ENCODE measurements at regions not wholly inside any gene's neighbourhood (a gene's known extent, or its start where the extent isn't known, plus 50 kb on each side); places are given as distances from the start of the nearest gene placed in this dataset.
"Not testable (repeated sequence)": the region's sequence is repeated elsewhere in the genome, so short reads cannot be mapped to it uniquely, and the experiment has no call there.

GRCh38 chr4:126899331-126899801 is 733.4 kb upstream of the INTU start:
- no peak for DNase-seq

GRCh38 chr4:126906466-126906865 is 726.3 kb upstream of the INTU start:
- DNase-seq, result no peak

DNA sequence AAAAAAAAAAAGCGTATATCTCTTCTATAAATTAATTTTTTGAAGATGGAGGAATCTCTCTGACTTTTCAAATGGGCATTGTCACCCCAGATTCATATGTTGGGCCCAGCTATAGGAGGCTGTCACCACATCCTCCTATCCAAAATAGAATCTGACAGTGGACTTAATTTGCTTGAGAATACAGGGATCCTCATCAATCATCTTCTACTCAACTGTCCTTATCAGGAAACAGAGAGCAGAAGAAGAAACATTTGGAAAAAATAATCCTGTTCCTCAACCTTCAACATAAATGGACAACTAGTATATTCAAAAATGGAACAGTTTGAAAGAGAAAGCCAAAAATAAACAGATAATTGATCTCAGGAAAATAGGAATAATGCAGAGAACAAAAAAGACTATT is 725.4 kb upstream of the INTU start:
- DNase-seq, result no peak

- no peak for DNase-seq
Measured at GRCh38 chr4:126916049-126916625, 716.6 kb upstream of the INTU start.

DNA sequence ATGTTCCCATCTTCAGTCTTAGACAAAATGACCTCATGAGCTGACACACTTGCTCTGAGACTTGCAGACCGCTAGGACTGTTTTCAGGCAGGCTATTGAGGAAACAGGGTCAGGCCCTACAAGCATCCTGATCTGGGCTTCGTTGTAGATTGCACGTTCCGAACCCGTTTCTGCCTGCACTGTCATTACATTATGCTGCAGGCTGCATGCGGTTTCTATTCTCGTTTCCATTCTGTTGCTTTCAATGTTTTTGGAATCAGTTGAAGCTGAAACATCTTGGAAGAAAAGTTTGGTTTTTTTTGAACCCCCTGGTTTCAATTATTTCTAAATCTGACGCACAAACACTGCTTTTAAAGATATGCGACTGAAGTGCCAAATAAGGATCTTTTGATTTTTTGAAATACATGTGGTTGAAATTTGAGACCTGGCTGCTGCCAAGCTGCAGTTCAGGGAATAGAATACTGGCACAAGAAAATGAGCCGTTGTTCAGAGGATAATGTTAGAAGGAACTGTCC is 716.1 kb upstream of the INTU start:
- no peak for DNase-seq

DNA sequence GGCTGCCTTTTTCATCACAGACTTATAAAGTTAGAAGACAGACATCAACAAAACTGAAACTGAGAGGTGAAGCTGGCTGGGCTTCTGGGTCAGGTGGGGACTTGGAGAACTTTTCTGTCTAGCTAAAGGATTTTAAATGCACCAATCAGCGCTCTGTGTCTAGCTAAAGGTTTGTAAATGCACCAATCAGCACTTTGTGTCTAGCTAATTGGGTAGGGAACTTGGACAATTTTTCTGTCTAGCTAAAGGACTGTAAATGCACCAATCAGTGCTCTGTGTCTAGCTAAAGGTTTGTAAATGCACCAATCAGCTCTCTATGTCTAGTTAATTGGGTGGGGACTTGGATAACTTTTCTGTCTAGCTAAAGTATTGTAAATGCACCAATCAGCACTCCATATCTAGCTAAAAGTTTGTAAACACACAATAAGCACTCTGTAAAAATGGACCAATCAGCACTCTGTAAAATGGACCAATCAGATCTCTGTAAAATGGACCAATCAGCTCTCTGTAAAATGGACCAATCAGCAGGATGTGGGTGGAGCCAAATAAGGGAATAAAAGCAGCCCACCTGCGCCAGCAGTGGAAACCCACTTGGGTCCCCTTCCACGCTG is 710.3 kb upstream of the INTU start:
- not testable (repeated sequence) for DNase-seq

GRCh38 chr4:126924237-126924636 is 708.5 kb upstream of the INTU start:
- DNase-seq, result no peak

- not testable (repeated sequence) for DNase-seq
Measured at GRCh38 chr4:126930059-126930458, 702.7 kb upstream of the INTU start.

GRCh38 chr4:126935801-126936200 is 697.0 kb upstream of the INTU start:
- DNase-seq, result no peak

- no peak for DNase-seq
Measured at GRCh38 chr4:126937342-126937741, 695.4 kb upstream of the INTU start.

DNA sequence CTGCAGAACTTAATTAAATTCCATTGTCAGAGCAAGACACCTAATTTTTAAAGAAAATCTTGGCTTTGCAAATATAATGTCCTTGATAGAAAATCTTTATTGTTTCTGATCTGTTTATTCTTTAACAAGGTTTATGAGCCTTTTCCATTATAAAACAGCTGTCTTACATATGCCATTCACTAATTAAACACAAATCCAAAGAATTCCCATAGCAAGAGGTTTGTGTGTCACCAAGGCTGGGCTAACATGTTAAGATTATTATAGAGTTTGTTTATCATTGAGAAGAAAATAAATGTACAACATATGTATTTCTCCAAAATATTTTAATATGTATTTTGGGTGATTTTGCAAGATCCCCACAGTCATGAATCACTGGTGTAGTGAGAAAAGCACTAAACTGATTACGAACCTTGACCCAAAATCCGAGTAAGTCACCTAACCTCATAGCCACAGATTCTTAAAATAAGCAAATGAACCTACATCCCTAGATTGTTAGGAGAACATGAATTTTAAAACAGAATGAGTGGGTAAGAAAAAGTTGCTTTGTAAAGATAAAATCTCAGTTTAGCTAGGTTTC is 694.8 kb upstream of the INTU start:
- no peak for DNase-seq

DNA sequence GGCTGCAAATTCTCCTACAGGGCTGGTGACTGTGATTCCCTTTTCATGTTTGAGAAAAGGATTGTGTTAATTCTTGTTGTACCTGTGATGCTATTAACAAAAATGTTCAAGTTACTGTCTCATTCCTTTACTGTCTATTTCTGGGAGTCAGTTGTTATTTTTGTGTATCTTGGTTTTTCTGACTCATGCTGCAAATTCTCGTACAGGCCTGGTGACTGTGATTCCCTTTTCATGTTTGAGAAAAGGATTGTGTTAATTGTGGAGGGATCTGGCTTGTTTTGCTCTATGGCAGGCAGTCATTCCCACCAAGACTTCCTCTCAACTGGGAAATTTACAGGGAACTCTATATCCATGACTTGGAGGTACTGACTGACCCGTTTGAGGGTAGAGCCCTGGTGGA is 693.4 kb upstream of the INTU start:
- DNase-seq, result no peak

DNA sequence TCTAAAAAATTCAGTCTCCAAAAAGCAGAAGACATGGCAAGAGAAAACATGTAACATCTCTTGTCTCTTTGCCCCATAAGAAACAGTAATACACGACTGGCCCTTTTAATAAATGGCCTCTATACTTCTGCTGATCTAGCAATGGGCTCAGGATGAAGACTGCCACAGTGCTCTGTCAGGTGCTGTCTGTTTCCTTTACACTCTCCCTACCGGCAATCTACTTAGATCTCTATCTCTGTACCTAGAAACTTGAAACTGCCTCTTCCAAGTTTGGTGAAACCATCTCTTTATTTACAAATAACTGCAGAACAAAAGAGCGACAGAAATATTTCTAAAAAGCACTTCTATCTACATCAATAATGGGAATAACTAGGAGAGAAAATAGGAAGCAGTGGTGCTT is 685.2 kb upstream of the INTU start:
- DNase-seq, result no peak

GRCh38 chr4:126954537-126955291 is 678.0 kb upstream of the INTU start:
- DNase-seq, result no peak

- no peak for DNase-seq
Measured at GRCh38 chr4:126955292-126956183, 677.2 kb upstream of the INTU start.

DNA sequence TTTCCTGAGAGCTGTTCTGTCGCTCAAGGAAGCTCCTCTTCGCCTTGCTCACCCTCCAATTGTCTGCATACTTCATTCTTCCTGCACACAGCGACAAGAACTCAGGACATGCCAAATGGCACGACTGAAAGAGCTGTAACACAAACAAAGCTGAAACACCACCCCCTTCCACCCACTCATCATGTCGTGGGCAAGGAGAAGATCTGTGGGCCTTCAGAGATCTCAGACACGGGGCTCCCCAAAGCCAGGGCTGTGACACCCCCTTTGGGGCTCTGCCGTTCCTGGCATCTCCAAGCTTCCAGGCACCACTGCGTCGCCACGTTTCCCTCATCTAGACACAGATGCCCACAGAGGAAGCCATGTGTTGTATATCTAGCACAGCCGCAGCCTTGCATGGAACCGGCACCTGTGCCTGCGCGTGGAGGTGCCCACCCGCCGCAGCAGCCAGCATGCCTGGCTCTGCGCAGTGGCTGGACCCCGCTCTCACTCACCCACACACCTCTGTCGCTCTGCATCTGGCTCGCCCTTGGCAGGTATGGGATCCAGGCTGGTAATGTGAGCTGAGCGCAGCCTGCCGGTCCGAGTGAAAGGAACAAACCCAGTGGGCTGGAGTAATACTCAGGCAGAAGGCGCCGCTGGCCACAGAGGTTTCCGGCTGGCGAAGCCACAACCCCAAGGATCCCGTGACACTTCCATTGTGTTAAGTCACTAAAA is 676.4 kb upstream of the INTU start:
- DNase-seq, result no peak

- no peak for DNase-seq
Measured at GRCh38 chr4:126957556-126957955, 675.2 kb upstream of the INTU start.

- DNase-seq, result no peak
Measured at GRCh38 chr4:126957987-126958386, 674.8 kb upstream of the INTU start.

DNA sequence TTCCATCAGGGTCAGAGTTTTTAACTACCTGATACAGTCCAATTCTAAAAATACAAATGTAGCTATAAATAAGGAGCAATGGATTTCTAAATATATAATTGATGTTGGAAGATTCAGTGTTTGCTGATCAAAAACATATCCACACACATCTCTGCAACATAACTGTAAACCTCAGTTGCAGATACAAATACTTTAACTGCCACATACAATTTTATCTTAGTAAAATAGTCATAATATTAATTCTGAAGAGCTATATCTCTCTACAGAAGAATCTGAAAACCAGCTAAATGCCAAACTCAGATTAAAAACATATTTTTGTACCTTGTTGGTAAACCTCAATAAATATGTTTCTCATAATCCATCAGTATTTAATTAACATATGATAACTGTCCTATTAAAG is 674.3 kb upstream of the INTU start:
- DNase-seq, result no peak

DNA sequence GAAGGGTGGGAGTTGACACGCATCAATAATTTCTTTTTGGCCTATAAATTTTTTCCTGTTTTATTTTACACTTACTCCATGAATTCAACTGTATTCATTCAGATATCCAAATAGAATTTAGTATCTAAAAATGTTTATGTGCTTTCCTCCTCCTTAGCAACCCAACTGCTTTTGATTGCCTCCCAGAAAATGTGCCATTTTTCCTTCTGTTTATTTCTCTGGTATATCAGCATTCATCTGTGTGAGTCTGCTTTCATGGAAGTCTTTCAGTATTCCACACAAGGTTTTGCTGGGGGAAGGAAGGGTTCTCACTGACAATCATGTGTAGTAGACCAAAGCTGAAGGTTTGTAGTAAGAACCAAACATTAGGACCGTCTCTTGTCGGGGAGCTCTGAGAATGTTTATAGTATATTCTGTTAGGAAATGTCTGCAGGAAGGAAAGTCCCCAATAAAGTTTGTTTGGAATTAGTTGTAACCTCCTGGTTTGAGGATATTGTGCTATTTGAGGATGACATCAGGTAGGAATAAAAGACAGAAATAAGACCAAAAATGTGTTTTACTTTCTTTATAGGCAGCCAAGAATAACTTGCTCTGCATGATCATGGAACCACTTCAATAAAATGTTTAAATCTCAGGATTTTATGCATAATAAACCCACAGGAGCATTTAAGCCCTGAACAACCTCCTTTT is 673.6 kb upstream of the INTU start:
- DNase-seq, result no peak

DNA sequence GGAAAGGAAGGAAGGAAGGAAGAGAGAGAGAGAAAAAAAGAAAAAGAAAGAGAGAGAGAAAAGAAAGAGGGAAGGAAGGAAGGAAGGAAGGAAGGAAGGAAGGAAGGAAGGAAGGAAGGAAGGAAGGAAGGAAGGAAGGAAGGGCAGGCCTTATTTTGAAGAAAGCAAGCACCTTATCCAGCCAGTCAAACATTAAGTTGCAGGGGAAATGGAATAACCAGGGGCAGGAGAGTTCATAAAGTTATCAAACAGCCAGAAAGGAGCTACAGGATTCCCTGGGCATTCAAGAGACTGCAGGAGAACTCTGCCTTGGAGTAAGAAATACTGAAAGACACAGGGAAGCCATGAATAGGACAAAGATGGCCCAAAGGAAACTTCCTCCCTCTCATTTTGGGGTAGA is 672.0 kb upstream of the INTU start:
- no peak for DNase-seq

Data from stimulated activated CD4-positive, alpha-beta T cell treated with anti-CD3 and anti-CD28 coated beads, Interleukin-2, amount 100 ng/mL, for 48 hours (primary cell).